Memory B cell (primary cell): ENCODE measurements at regions not wholly inside any gene's neighbourhood (a gene's known extent, or its start where the extent isn't known, plus 50 kb on each side); places are given as distances from the start of the nearest gene placed in this dataset.

ENCODE experiments used
- ATAC-seq: fragments of 150-1000 bp; cut with Tn5 transposase; 2 replicates; pipeline ENCODE4 v1.10.0; 2021; ENCODE audit warnings: low read depth, mild to moderate bottlenecking, moderate library complexity
- DNase-seq, 2 donors: peaks; one replicate each; pipeline ENCODE4 v3.0.0; 2022; ENCODE audit warnings: low spot score in 2 of 2
- H3K27ac Mint-ChIP-seq: one replicate; pipeline ENCODE4 v1.8.0; 2022; ENCODE audit warnings: mild to moderate bottlenecking, moderate library complexity, mixed read lengths
- H3K27me3 Mint-ChIP-seq: one replicate; pipeline ENCODE4 v1.8.0; 2022; ENCODE audit warnings: mixed read lengths
- H3K36me3 Mint-ChIP-seq: one replicate; pipeline ENCODE4 v1.8.0; 2022; ENCODE audit warnings: mild to moderate bottlenecking, mixed read lengths
- H3K4me1 Mint-ChIP-seq: one replicate; pipeline ENCODE4 v1.8.0; 2022; ENCODE audit warnings: mixed read lengths
- H3K4me3 Mint-ChIP-seq: one replicate; pipeline ENCODE4 v1.8.0; 2022; ENCODE audit warnings: mild to moderate bottlenecking, moderate library complexity, mixed read lengths
- H3K9me3 Mint-ChIP-seq: one replicate; pipeline ENCODE4 v1.8.0; 2022; ENCODE audit warnings: mixed read lengths

- no peak overlapping the region for H3K4me3 Mint-ChIP-seq
- H3K27ac Mint-ChIP-seq = no peak overlapping the region
- peaks cover 2% of the 10 kb centered on the region for H3K36me3 Mint-ChIP-seq
- DNase-seq (no peak), ATAC-seq (no peak)
- H3K27me3 Mint-ChIP-seq = peaks cover 10% of the 10 kb centered on the region
- peaks cover 11% of the 10 kb centered on the region for H3K9me3 Mint-ChIP-seq
- no peaks in the 10 kb centered on the region for H3K4me1 Mint-ChIP-seq
Observed at GRCh38 chr16:9541723-9542122, 450.3 kb downstream of the HAPSTR1 start.

GRCh38 chr16:9542165-9542755 lies 450.8 kb downstream of the HAPSTR1 start:
- peaks cover 2% of the 10 kb centered on the region for H3K36me3 Mint-ChIP-seq
- H3K4me3 Mint-ChIP-seq = no peak overlapping the region
- peaks cover 8% of the 10 kb centered on the region for H3K9me3 Mint-ChIP-seq
- peaks cover 10% of the 10 kb centered on the region for H3K27me3 Mint-ChIP-seq
- H3K27ac Mint-ChIP-seq = no peak overlapping the region
- DNase-seq (no peak), ATAC-seq (no peak)
- no peaks in the 10 kb centered on the region for H3K4me1 Mint-ChIP-seq

DNA sequence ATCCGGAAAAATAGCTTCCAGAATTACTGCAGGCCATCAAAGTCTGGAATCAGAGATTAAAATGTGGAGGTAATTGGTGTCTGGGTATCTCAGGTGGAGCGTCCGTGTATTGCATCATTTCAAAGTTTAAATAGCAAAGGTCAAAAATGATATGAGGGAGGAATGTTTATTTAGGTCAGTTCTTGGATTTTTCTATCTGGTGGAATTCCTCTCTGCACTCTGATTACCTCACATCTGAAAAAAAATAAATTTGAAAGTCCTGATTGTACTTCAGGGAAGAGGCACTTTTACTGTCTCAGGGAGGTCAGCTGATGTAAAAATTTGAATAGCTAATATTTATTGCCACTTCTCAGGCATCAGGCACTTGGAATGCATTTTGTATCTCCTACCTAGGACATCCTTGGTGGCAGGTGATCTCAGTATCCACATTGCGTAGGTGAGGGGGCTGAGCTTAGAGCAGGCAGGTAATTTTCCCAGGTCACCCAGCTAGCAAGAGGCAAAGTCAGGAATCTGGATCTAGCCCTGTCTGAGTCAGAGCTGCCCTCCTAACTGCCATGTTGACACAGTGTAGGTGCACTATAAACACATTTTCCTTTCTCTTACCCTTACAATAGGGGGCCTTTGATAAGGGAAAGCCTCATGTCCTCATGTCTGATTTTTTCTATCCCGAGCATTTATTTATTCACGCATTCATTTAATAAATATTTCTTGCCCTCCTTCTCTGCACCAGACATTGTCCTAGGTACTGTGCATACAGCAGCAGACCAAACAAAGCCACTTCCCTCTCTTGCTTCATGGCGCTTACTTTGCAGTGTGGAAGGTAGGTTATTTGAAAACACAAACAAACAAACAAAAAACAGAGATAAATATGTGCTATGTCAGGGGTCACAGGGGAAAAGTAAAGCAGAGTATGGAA lies 454.3 kb downstream of the HAPSTR1 start:
- Mint-ChIP-seq H3K9me3 (peaks cover 5% of the 10 kb centered on the region), H3K4me1 (no peaks in the 10 kb centered on the region), H3K27me3 (peaks cover 9% of the 10 kb centered on the region), H3K36me3 (peaks cover 2% of the 10 kb centered on the region), H3K27ac (no peak overlapping the region), H3K4me3 (no peak overlapping the region)
- DNase-seq = no peak
- no peak for ATAC-seq

DNA sequence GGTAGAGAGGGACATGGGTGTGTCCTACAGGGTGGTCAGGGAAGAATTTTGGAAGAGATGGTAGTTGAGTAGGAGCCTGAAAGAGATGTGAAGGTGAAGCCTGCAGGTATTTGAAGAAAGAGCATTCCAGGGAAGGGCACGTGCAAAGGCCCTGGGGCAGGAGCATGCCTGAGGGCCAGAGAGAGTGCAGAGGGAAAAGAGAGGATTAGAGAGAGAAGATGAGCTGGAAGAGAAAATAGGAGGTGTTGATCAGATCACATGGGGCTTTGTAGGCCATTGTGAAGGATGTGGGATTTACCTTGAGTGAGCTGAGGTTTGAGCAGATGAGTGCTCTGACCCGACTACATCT lies 455.0 kb downstream of the HAPSTR1 start:
- Mint-ChIP-seq H3K27ac (no peak overlapping the region), H3K4me3 (no peak overlapping the region), H3K27me3 (peaks cover 11% of the 10 kb centered on the region), H3K9me3 (peaks cover 7% of the 10 kb centered on the region), H3K36me3 (peaks cover 2% of the 10 kb centered on the region), H3K4me1 (no peaks in the 10 kb centered on the region)
- no peak for DNase-seq
- no peak for ATAC-seq

DNA sequence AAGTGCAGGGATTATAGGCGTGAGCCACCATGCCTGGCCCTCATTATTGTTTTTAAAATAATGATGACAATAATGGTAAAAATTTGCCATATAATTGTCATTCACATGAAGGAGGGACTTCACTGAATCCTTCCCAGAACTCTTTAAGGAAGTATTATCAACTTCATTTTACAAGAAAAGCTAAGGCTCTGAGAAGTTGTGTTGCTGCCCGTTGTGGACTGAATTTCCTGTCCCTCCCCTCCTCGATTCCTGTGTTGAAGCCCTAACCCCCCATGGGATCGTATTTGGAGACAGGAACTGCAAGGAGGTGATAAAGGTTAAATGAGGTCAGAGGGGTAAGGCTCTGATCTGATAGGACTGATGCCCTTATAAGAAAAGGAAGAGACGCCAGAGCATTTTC lies 458.0 kb downstream of the HAPSTR1 start:
- peaks cover 8% of the 10 kb centered on the region for H3K9me3 Mint-ChIP-seq
- peaks cover 2% of the 10 kb centered on the region for H3K36me3 Mint-ChIP-seq
- peaks cover 9% of the 10 kb centered on the region for H3K27me3 Mint-ChIP-seq
- DNase-seq = no peak
- no peak for ATAC-seq
- H3K27ac Mint-ChIP-seq = no peak overlapping the region
- H3K4me1 Mint-ChIP-seq = no peaks in the 10 kb centered on the region
- H3K4me3 Mint-ChIP-seq = no peak overlapping the region

DNA sequence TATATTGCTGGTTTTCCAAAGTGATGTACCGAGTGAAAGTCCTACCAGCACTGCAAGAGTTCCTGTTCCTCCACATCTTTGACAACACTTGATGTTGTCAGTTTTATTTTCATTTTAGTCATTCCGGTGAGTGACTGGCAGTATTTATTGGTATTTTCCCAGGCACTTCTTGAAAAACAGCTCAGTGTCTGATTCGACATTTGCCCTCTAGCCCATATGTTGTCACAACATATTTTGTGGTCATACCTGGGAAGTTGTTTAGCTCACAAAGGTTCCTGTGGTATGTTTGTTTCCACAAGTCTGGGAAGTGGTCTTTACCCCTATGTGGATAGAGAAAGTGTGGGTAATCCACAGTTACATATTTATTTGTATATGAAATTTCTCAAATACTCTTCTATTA lies 463.6 kb downstream of the HAPSTR1 start:
- Mint-ChIP-seq H3K36me3 (no peaks in the 10 kb centered on the region), H3K9me3 (peaks cover 4% of the 10 kb centered on the region), H3K27me3 (peaks cover 2% of the 10 kb centered on the region), H3K4me3 (no peak overlapping the region), H3K27ac (no peak overlapping the region), H3K4me1 (no peaks in the 10 kb centered on the region)
- ATAC-seq (no peak), DNase-seq (no peak)

- DNase-seq = no peak
- no peaks in the 10 kb centered on the region for H3K27me3 Mint-ChIP-seq
- H3K4me1 Mint-ChIP-seq = no peaks in the 10 kb centered on the region
- H3K36me3 Mint-ChIP-seq = no peaks in the 10 kb centered on the region
- H3K9me3 Mint-ChIP-seq = peaks cover 2% of the 10 kb centered on the region
- no peak for ATAC-seq
- no peak overlapping the region for H3K4me3 Mint-ChIP-seq
- H3K27ac Mint-ChIP-seq = no peak overlapping the region
Observed at GRCh38 chr16:9556949-9557665, 465.7 kb downstream of the HAPSTR1 start.

DNA sequence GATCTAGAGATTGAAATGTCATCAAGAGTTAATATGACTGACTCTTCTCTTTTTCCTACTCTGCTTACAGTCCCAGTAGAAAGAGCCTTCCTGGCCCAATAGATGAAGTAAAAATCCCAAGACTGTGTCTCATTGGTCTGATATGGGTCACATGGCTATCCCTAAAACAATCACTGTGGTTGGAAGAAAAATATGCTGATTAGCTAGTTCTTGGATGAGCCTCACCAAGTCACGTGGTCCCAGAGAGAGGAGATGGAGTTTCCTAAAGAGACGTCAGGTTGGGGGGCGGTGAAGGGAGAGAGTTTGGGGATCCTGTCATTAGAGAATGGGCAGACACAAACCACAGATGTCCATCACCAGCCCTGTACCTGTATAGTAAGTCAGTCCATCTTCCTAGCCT lies 466.3 kb downstream of the HAPSTR1 start:
- ATAC-seq = no peak
- Mint-ChIP-seq H3K36me3 (no peaks in the 10 kb centered on the region), H3K27me3 (no peaks in the 10 kb centered on the region), H3K4me3 (no peak overlapping the region), H3K9me3 (peaks cover 2% of the 10 kb centered on the region), H3K27ac (no peak overlapping the region), H3K4me1 (no peaks in the 10 kb centered on the region)
- DNase-seq = no peak

DNA sequence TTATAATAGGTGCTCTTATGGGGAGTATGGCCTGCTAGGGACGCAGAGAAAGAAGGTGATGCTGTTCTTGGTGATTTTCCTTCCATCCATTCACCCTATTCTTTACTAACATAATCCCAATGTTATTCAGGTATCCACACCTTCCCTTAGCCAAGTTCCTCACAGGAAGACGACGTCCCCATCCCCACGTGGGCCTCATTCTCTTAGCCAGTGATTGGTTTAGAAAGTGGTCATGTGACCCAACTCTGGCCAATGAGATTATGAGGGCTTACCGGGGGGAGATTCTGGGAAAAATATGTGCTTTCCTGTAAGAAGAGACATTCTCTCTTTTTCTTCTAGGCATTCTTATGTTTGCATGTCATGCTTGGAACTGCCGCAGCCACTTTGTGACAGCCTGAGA lies 474.7 kb downstream of the HAPSTR1 start:
- ATAC-seq (no peak), DNase-seq (no peak)
- Mint-ChIP-seq H3K4me1 (no peaks in the 10 kb centered on the region), H3K4me3 (no peak overlapping the region), H3K36me3 (no peaks in the 10 kb centered on the region), H3K27ac (no peak overlapping the region), H3K9me3 (peaks cover 4% of the 10 kb centered on the region), H3K27me3 (peaks cover 4% of the 10 kb centered on the region)

DNA sequence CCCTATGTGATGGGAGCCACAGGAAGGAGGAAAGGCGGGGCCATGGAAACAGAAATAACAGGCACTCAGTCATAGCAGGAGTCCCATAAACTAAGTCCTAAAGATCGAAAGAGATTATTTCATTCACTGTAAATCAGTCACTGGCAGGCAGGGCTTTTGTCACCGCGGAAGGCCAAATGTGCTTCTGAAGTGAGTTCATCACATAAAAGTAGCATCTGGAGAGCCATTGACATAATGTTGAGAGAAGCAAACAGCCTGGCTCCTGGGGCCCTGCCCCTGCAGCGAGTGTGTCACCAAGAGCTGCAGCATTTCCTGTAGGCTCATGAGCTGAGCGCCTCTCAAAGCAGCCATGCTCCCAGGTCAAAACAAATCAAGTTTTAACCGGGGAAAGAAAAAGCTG lies 476.2 kb downstream of the HAPSTR1 start:
- Mint-ChIP-seq H3K27me3 (peaks cover 4% of the 10 kb centered on the region), H3K9me3 (peaks cover 4% of the 10 kb centered on the region), H3K27ac (no peak overlapping the region), H3K36me3 (no peaks in the 10 kb centered on the region), H3K4me1 (no peaks in the 10 kb centered on the region), H3K4me3 (no peak overlapping the region)
- ATAC-seq (no peak), DNase-seq (no peak)

GRCh38 chr16:9568261-9568660 lies 476.8 kb downstream of the HAPSTR1 start:
- Mint-ChIP-seq H3K27me3 (peaks cover 4% of the 10 kb centered on the region), H3K9me3 (peaks cover 4% of the 10 kb centered on the region), H3K36me3 (no peaks in the 10 kb centered on the region), H3K4me3 (no peak overlapping the region), H3K27ac (no peak overlapping the region), H3K4me1 (no peaks in the 10 kb centered on the region)
- DNase-seq (no peak), ATAC-seq (no peak)

DNA sequence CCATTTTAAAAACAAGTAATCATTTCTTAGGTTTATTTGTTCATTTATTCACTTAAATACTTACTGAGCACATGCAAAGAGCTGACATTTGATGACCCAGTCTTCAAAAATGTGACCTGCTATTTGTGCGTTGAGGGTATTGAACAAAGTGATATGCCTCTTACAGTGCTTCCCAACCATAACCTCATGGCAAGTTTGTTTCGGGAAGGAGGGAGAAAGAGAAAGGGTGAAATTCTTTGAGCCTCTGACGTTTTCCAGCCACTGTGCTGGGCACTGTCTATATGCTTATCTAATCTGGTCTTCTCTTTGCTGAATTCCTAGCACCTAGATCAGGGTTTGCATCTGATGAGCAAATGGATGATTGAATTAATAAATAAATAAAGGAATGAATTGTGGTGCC lies 479.1 kb downstream of the HAPSTR1 start:
- no peaks in the 10 kb centered on the region for H3K36me3 Mint-ChIP-seq
- no peak for ATAC-seq
- H3K4me3 Mint-ChIP-seq = no peak overlapping the region
- H3K9me3 Mint-ChIP-seq = peaks cover 3% of the 10 kb centered on the region
- H3K27ac Mint-ChIP-seq = no peak overlapping the region
- H3K27me3 Mint-ChIP-seq = peaks cover 3% of the 10 kb centered on the region
- H3K4me1 Mint-ChIP-seq = no peaks in the 10 kb centered on the region
- no peak for DNase-seq

- no peaks in the 10 kb centered on the region for H3K9me3 Mint-ChIP-seq
- peaks cover 4% of the 10 kb centered on the region for H3K27me3 Mint-ChIP-seq
- H3K4me3 Mint-ChIP-seq = no peak overlapping the region
- DNase-seq (no peak), ATAC-seq (no peak)
- no peaks in the 10 kb centered on the region for H3K4me1 Mint-ChIP-seq
- H3K36me3 Mint-ChIP-seq = no peaks in the 10 kb centered on the region
- H3K27ac Mint-ChIP-seq = no peak overlapping the region
Observed at GRCh38 chr16:9578459-9578858, 487.0 kb downstream of the HAPSTR1 start.

DNA sequence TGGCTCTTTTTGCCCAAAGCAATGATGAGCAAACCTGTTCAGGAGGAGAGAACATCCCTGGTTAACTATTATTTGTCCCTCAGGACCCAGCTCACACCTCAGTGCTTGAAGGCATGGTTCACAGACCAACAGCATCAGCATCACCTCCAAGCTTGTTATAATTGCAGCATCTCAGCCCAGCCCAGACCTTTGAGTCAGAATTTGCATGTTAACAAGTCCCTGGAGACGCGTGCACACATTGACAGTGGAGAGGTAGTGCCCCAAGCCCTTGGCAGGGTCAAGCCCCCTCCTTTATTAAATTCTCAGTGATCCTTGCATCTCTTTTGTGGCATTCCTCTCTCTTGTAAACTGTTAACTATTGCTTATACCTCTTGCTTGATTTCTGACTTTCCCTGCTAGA lies 488.6 kb downstream of the HAPSTR1 start:
- ATAC-seq (no peak), DNase-seq (no peak)
- Mint-ChIP-seq H3K36me3 (no peaks in the 10 kb centered on the region), H3K4me3 (no peak overlapping the region), H3K27ac (no peak overlapping the region), H3K27me3 (peaks cover 4% of the 10 kb centered on the region), H3K4me1 (no peaks in the 10 kb centered on the region), H3K9me3 (no peaks in the 10 kb centered on the region)
